Liver (tissue), 3 donors: ENCODE measurements at regions not wholly inside any gene's neighbourhood (a gene's known extent, or its start where the extent isn't known, plus 50 kb on each side); places are given as distances from the start of the nearest gene placed in this dataset.

Experiments
- CTCF ChIP-seq: fragments of 150-350 bp; IDR thresholded peaks from 2 replicates; pipeline ENCODE4 v1.5.1; 2017; ENCODE audit warnings: improper control_type of control experiment, low read depth, low read length; ENCODE audit not compliant: missing input control
- JUND ChIP-seq, 2 donors: IDR thresholded peaks; 2 replicates each; pipeline ENCODE4 v1.6.1; 2016; ENCODE audit warnings: antibody characterized with exemption in 2 of 2
- MAX ChIP-seq: IDR thresholded peaks from 2 replicates; pipeline ENCODE4 v1.6.1; 2016; ENCODE audit warnings: antibody characterized with exemption
- RAD21 ChIP-seq, 2 donors: IDR thresholded peaks; 2 replicates each; pipeline ENCODE4 v1.6.1; 2016; ENCODE audit warnings: antibody characterized with exemption in 2 of 2, mild to moderate bottlenecking in 2 of 2
- donor health status: healthy.
- donor health status: healthy.

GRCh38 chr12:66848967-66849366, 170.1 kb upstream of the GRIP1 start:
- no peak for TF ChIP-seq CTCF
- TF ChIP-seq JUND (IDR thresholded peaks at IDR 0.05), result no peak
- TF ChIP-seq MAX, result no peak
- TF ChIP-seq RAD21 (IDR thresholded peaks at IDR 0.05), result no peak
